ENCODE measurements at regions not wholly inside any gene's neighbourhood (a gene's known extent, or its start where the extent isn't known, plus 50 kb on each side); places are given as distances from the start of the nearest gene placed in this dataset.
A peak's percentile ranks its signal among the peaks of the same experiment; 100 is the strongest.
"Not testable (repeated sequence)": the region's sequence is repeated elsewhere in the genome, so short reads cannot be mapped to it uniquely, and the experiment has no call there.

GRCh38 chr6:113755449-113756289 is 101.5 kb upstream of the MARCKS start:
- DNase-seq: no peak

DNA sequence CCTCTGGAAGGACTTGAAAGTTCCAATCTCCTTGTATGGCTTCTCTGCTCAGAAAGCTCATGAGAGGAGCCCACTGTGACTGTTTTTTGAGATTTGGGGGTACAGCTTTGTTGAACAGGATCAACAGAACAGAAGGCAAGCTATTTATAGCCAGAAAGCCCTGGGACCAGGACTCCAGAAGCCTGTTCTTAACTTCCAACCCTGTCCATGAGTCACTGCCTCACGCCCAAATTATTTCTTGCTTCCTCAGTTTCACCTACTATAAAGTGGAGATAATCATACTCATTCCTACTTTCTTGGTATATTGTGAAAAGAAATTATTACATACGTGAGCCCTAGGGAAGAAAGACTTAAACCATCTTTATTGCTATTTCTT is 100.9 kb upstream of the MARCKS start:
- no peak for DNase-seq

- no peak for DNase-seq
Measured at GRCh38 chr6:113758214-113758613, 98.9 kb upstream of the MARCKS start.

DNA sequence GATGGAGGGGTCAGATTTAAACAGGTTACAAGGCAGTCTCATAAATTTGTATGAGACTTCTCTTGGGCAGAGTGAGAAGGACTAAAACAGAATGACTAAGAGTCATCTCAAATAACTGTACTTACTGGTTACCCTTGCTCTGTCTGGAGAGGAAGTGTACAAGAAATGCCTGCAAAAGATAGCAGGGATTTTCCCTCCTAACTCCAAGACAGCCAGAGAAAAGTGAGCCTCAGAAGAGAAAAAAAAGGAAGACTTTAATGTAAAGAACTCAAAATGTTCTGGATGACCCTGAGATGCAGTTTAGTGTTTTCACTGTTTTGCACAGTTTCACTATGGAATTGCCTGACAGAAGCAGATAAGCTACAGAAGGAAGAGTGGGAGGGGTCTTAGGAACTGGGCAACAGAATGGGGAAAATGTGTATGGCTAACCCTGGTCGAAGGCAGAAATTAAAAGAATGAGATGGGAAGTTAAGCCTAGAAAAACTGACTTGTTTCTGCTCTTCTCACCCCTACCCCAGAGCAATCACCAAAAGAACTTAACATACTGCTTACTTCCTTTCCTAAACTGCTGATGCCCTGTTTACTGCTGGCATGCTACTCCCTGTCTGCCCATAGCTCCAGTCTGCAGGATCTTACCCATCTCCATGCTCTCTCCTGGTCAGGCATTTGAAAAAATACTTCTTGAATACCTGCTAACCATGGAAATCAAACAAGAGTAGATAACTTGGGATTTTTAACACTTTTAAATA is 98.1 kb upstream of the MARCKS start:
- no peak for DNase-seq

DNA sequence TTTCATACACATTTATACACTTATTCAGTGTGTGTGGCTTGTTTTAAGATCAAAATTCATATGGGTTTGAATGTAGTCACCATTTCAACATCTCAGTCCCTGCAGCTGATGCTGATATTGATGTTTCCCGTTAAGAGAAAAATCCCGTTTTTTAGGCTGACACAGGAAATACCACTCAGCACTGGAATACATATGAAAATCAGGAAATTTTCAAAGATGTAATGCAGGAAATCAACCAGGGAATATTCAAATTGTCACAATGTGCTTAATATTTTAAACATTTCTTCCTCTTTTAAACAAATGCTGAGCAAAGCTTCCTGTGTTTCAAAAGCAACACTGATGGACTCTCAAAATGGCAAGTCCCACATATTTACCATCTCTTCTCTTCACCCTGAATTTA is 94.5 kb upstream of the MARCKS start:
- DNase-seq: no peak

DNA sequence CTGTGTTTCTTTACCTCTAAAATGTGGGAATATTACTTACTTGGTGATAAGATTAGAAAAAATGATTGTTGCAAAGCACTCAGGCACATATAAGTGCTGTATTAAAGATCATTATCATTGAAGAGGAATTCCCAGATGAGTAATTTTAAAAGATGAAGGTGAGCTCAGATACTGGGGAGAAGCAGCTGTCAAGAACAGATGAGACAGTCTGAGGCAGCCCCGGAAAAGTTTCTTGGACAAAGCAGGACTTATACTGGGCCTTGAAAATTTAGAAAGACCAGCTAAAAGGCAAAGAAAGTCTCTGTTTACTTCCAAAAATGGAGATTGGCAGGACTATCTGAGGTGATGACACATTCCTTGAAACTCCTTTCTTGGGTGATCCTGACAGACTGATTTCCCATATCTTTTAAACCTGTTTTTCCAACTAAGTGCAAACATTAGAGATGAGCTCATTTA is 93.8 kb upstream of the MARCKS start:
- DNase-seq: peak; percentile 54

DNA sequence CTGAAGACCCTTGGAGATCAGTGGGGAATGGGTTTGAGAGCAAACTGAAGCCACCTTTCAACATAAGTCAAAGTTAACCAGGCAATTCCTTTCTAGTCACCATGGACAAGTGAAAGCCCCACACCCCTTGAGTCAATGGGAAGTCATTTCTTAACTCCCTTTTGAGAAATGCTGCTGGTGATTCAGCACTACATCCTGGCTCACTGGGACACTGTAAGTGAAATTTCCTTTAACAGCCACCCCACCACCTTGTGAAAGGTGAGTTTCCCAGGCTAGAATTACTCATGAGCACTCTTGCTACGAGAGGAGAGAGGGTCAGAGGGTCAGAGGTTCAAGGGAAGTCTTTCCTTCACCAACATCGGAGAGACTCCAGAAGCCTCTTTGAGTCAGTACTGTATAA is 93.3 kb upstream of the MARCKS start:
- DNase-seq: peak; percentile 83

GRCh38 chr6:113765909-113766308 is 91.2 kb upstream of the MARCKS start:
- no peak for DNase-seq

GRCh38 chr6:113767985-113768384 is 89.2 kb upstream of the MARCKS start:
- no peak for DNase-seq

DNA sequence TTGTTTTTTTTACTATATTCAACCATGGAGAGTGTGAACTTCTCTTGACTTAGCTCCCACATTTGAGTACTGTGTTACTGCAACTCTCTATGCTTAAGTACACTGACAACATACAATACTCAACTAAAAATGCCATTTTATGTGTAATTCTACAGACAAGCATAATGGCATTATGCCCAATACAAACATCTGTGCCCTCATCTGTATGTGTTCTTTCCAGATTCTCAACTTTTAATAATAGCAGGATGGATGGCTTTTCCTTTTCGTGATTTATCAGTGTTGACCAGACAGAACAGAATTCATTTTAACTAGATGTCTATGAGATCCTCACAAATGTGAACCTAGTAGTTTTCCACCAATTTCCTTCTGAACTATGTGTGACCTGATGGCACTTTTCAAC is 84.2 kb upstream of the MARCKS start:
- DNase-seq: no peak

DNA sequence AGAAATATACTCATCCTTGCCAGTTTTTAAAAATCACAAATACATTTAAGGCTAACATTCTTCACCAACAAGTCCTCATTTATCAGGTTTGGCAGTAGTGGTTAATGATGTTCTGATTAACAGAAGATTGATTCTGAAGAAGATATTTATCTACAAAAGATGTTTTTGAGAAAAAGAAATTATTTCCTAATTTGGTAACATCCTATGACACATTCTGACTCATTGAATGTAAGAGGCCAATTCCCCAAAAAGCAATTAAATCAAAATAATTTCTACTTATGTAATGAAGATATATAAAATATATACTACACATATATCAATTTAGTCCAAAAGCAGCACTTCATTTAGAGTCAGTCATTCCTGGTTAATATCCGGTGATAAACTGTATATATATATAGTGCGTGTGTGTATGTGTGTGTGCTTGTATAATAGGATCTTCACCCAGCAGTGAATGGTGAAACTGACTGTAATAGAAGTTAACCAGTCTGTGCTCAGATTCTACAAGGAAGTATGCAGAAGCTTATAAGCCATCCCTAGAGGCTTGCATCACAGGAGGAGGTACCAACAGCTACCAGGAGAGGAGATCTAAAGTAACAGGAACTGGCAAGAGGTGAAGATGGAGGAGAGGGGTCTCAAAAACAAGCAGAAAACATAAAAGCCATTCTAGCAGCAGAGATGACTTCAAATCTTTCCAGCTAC is 82.9 kb upstream of the MARCKS start:
- DNase-seq: no peak

GRCh38 chr6:113776998-113777397 is 80.1 kb upstream of the MARCKS start:
- no peak for DNase-seq

DNA sequence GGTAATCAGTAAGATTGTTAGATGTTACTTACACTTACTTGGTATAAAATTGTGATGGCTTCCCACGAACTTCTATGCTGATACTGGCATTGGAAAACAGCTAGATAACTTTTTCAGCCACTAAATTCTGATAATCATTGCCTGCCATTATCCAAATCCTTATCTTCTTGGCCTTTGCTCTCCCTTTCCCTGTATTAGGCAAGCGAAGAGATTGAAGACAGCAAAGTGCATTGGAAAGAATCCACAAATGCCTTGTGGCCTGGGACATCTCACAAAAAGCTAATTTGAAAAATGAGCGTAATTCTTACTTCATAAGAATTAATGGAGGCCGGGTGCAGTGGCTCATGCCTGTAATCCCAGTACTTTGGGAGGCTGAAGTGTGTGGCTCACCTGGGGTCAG is 79.5 kb upstream of the MARCKS start:
- DNase-seq: no peak

DNA sequence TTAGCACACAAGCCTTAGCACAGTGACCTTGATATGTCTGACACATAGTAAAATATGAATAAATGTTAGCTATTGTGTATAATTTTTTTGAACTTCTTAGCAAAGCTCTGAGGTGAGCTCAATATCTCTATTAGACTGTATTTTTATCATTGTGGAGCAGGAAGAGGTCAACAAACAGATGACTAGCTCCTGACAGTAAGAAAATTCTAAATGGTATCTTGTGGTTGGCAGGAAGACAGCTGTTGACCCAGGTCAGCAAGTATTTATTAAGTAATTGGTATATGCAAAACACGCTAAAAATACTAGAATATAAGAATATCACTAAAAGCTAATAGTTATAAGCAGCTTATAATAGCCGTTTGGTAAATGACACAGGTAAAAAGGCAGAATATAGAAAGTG is 77.5 kb upstream of the MARCKS start:
- DNase-seq: no peak

GRCh38 chr6:113782636-113783035 is 74.5 kb upstream of the MARCKS start:
- DNase-seq: no peak

GRCh38 chr6:113786168-113786567 is 71.0 kb upstream of the MARCKS start:
- DNase-seq: no peak

DNA sequence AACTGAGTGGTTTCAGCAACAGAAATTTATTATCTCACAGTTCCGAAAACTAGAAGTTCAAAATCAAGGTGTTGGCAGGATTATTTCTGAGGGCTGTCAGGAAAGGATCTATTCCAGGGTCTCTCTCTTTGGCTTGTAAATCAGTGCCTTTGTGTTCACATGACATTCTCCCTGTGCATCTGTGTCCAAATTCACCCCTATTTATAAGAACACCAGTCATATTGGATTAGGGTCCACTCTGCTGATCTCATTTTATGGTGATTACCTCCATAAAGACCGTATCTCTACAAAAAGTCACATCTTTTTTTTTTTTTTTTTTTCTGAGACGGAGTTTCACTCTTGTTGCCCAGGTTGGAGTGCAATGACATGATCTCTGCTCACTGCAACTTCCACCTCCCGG is 68.6 kb upstream of the MARCKS start:
- no peak for DNase-seq

GRCh38 chr6:113791225-113791624 is 65.9 kb upstream of the MARCKS start:
- DNase-seq: not testable (repeated sequence)

- DNase-seq: not testable (repeated sequence)
Measured at GRCh38 chr6:113795371-113795770, 61.8 kb upstream of the MARCKS start.

DNA sequence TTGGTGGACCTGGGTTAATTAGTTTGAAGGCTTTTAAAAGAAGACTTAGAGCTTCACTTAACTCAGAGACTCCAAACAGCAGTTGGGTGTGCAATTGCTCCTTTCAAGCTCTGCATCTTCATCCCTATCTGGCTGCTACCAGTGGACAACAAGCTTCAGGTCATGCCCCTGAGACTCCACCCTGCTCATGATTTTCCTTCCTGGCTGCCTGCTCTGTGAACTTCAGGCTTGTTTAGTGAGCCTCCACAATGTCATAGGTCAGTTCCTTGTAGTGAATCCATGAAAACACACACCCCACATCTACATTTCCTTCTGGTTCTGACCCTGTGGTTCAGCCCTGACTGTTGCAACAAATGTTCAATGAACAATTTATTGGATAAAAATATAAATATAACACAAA is 61.1 kb upstream of the MARCKS start:
- no peak for DNase-seq

GRCh38 chr6:113802779-113803178 is 54.4 kb upstream of the MARCKS start:
- DNase-seq: no peak

- DNase-seq: no peak
Measured at GRCh38 chr6:113805173-113805790, 51.9 kb upstream of the MARCKS start.

DNA sequence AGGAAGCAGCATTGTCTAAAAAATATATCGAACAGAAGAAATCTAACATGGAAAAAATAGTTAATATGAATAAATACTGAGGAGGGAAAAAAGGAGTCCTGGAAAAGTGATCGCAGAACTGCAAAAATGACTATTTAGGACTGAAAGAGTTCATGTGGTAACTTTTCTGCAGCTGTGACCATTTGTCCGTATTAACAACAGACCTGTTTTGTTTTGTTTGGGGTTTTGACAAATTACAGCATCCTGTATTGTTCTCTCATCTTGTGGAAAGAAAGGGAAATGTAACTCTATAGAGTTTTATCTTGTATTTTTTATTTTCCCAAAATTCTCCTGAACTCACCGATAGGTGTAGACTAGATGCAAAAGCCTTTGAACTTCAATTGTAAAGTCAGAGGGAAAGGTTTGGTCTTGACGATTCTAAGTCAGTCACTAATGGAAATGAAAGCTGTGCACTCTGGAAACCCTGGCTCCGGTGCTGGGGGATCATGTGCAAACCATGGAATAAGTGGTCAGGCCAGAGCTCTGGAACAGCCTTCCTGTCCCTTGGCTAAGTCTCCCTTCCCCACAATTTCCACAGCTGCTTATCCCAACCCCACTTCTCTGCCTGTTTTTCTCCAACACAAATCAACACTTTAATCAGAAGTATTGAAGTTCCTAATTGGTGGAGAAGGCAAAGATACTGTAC is 51.2 kb upstream of the MARCKS start:
- no peak for DNase-seq

Measured in islet precursor cell (in vitro differentiated cells).